H1 (cell line): ENCODE measurements at regions not wholly inside any gene's neighbourhood (a gene's known extent, or its start where the extent isn't known, plus 50 kb on each side); places are given as distances from the start of the nearest gene placed in this dataset.

Source experiments
- CTCF ChIA-PET: fragments of 300-600 bp; sonication (Branson Sonifier 250); formaldehyde crosslinking; loops from one replicate; lab custom pipeline; 2021; ENCODE audit not compliant: partially characterized antibody; lab: Charles Lee
- POLR2A ChIA-PET: fragments of 300-600 bp; sonication (Branson Sonifier 250); formaldehyde crosslinking; loops from one replicate; lab custom pipeline; 2021; ENCODE audit warnings: inconsistent platforms; ENCODE audit not compliant: partially characterized antibody; lab: Charles Lee
- DNase-seq, 2 experiments: peaks; one replicate each; pipeline versions ENCODE4 v3.0.0 to v3.0.0-alpha.2; 2010 to 2022; ENCODE audit warnings: low spot score in 2 of 2, low read depth in 1 of 2, mixed read lengths in 1 of 2
- FAIRE-seq: peaks from 2 replicates; lab custom pipeline; 2011; peaks lifted over from hg19 to GRCh38; lab: Jason Lieb, UNC
- H2AFZ ChIP-seq: 2 replicates; pipeline ENCODE4 v1.8.1; 2012; ENCODE audit warnings: low read length, inconsistent platforms
- H2AK5ac ChIP-seq: 2 replicates; pipeline ENCODE4 v1.6.1; 2013; ENCODE audit warnings: low read depth, low read length
- H2BK120ac ChIP-seq: replicated peaks from 2 replicates; pipeline ENCODE3; 2013; ENCODE audit warnings: low read depth, low read length, inconsistent platforms
- H2BK12ac ChIP-seq: 2 replicates; pipeline ENCODE4 v1.6.1; 2013; ENCODE audit warnings: low read depth, low read length
- H2BK15ac ChIP-seq: 2 replicates; pipeline ENCODE4 v1.6.1; 2013; ENCODE audit warnings: low read length
- H2BK20ac ChIP-seq: 2 replicates; pipeline ENCODE4 v1.6.1; 2013; ENCODE audit warnings: low read length
- H2BK5ac ChIP-seq: 2 replicates; pipeline ENCODE4 v1.6.1; 2013; ENCODE audit warnings: low read depth, low read length
- H3K14ac ChIP-seq: 2 replicates; pipeline ENCODE4 v1.6.1; 2013; ENCODE audit warnings: inconsistent platforms; ENCODE audit not compliant: insufficient read length
- H3K18ac ChIP-seq: 2 replicates; pipeline ENCODE4 v1.6.1; 2013; ENCODE audit warnings: low read length; ENCODE audit errors: extremely low read depth
- H3K23ac ChIP-seq: 2 replicates; pipeline ENCODE4 v1.6.1; 2013; ENCODE audit warnings: inconsistent platforms; ENCODE audit not compliant: insufficient read length
- H3K23me2 ChIP-seq: 2 replicates; pipeline ENCODE4 v1.6.1; 2013; ENCODE audit warnings: low read depth, low read length
- H3K27ac ChIP-seq: 2 replicates; pipeline ENCODE4 v1.6.1; 2011; ENCODE audit warnings: low read depth, low read length, inconsistent platforms
- H3K27me3 ChIP-seq, 4 experiments: replicated peaks in 1 of 4; 1 replicate in 1 of 4; 2 replicates in 3 of 4; pipeline versions ENCODE4 v1.6.1 to v1.8.1; 2011 to 2013; ENCODE audit warnings: low read length in 3 of 4, mild to moderate bottlenecking in 3 of 4, inconsistent platforms in 2 of 4, mixed read lengths in 2 of 4, moderate library complexity in 1 of 4; ENCODE audit not compliant: control insufficient read depth in 3 of 4, insufficient read depth in 3 of 4; ENCODE audit errors: extremely low read depth in 1 of 4
- H3K36me3 ChIP-seq, 4 experiments: 2 replicates each; pipeline versions ENCODE4 v1.6.1 to v1.8.1; 2011 to 2013; ENCODE audit warnings: mild to moderate bottlenecking in 4 of 4, low read length in 3 of 4, moderate library complexity in 2 of 4, control low read depth in 1 of 4, inconsistent platforms in 1 of 4; ENCODE audit not compliant: insufficient read depth in 4 of 4, control insufficient read depth in 2 of 4
- H3K4ac ChIP-seq: replicated peaks from 2 replicates; pipeline ENCODE3; 2013; ENCODE audit warnings: low read length, low read depth, mixed read lengths, inconsistent platforms; ENCODE audit not compliant: insufficient read length
- H3K4me1 ChIP-seq, 4 experiments: replicated peaks in 1 of 4; 1 replicate in 1 of 4; 2 replicates in 3 of 4; pipeline versions ENCODE4 v1.6.1 to v1.8.1; 2011 to 2013; ENCODE audit warnings: low read length in 3 of 4, inconsistent platforms in 2 of 4, mixed read lengths in 1 of 4; ENCODE audit not compliant: insufficient read depth in 4 of 4, control insufficient read depth in 3 of 4
- H3K4me2 ChIP-seq, 2 experiments: 2 replicates each; pipeline versions ENCODE4 v1.6.1 to v1.8.1; 2011 to 2013; ENCODE audit warnings: low read depth in 2 of 2, low read length in 2 of 2, control low read depth in 1 of 2, inconsistent platforms in 1 of 2, mild to moderate bottlenecking in 1 of 2; ENCODE audit not compliant: insufficient read depth in 1 of 2
- H3K4me3 ChIP-seq, 4 experiments: fragments of 200-600, 300-600 bp in 1 of 4; sonication (generic), shearing (Covaris generic), sonication (Bioruptor Twin) in 1 of 4; 2 replicates each; pipeline versions ENCODE4 v1.5.1 to v1.8.1; 2011 to 2016; ENCODE audit warnings: low read length in 4 of 4, low read depth in 3 of 4, control low read depth in 2 of 4, inconsistent platforms in 2 of 4, mild to moderate bottlenecking in 2 of 4, mixed read lengths in 1 of 4, moderate library complexity in 1 of 4; ENCODE audit not compliant: insufficient read depth in 2 of 4; ENCODE audit errors: extremely low read depth in 1 of 4
- H3K56ac ChIP-seq: replicated peaks from 2 replicates; pipeline ENCODE3; 2013; ENCODE audit warnings: low read depth, mild to moderate bottlenecking, mixed read lengths, low read length, inconsistent platforms; ENCODE audit not compliant: insufficient read length
- H3K79me1 ChIP-seq: 2 replicates; pipeline ENCODE4 v1.6.1; 2013; ENCODE audit warnings: low read depth, low read length, control low read depth
- H3K79me2 ChIP-seq, 2 experiments: 2 replicates each; pipeline versions ENCODE4 v1.6.1 to v1.8.1; 2012 to 2013; ENCODE audit warnings: low read length in 2 of 2, mild to moderate bottlenecking in 2 of 2, inconsistent platforms in 1 of 2; ENCODE audit not compliant: insufficient read depth in 2 of 2, control insufficient read depth in 1 of 2
- H3K9ac ChIP-seq, 4 experiments: replicated peaks in 1 of 4; 1 replicate in 1 of 4; 2 replicates in 3 of 4; pipeline versions ENCODE4 v1.6.1 to v1.8.1; 2011 to 2013; ENCODE audit warnings: low read depth in 3 of 4, low read length in 3 of 4, control low read depth in 2 of 4, mild to moderate bottlenecking in 2 of 4, moderate library complexity in 2 of 4, inconsistent platforms in 1 of 4; ENCODE audit errors: extremely low read depth in 1 of 4
- H3K9me3 ChIP-seq, 2 experiments: 2 replicates each; pipeline versions ENCODE4 v1.6.1 to v1.8.1; 2012 to 2013; ENCODE audit warnings: mild to moderate bottlenecking in 2 of 2, moderate library complexity in 2 of 2, control low read depth in 1 of 2, inconsistent platforms in 1 of 2, low read depth in 1 of 2, low read length in 1 of 2, mixed read lengths in 1 of 2; ENCODE audit not compliant: insufficient read depth in 2 of 2
- H4K20me1 ChIP-seq, 2 experiments: replicated peaks in 1 of 2; 2 replicates each; pipeline versions ENCODE3 to v1.8.1; 2011 to 2013; ENCODE audit warnings: inconsistent platforms in 2 of 2, low read length in 2 of 2, mild to moderate bottlenecking in 1 of 2; ENCODE audit not compliant: insufficient read depth in 2 of 2, control insufficient read depth in 1 of 2
- H4K5ac ChIP-seq: 2 replicates; pipeline ENCODE4 v1.6.1; 2013; ENCODE audit warnings: low read length, low read depth, mixed read lengths, inconsistent platforms; ENCODE audit not compliant: insufficient read length
- H4K8ac ChIP-seq: 2 replicates; pipeline ENCODE4 v1.8.0; 2013; ENCODE audit warnings: mild to moderate bottlenecking, moderate library complexity, low read length, inconsistent platforms; ENCODE audit not compliant: insufficient read depth; ENCODE audit errors: extremely low read depth
- H4K91ac ChIP-seq: replicated peaks from 2 replicates; pipeline ENCODE3; 2013; ENCODE audit warnings: low read length, mixed read lengths, inconsistent platforms; ENCODE audit not compliant: insufficient read length
- BCL11A ChIP-seq, 2 experiments: IDR thresholded peaks; one replicate each; pipeline ENCODE4 v1.6.1; 2011; ENCODE audit warnings: low read depth in 2 of 2, low read length in 2 of 2, mild to moderate bottlenecking in 2 of 2
- CHD2 ChIP-seq: IDR thresholded peaks from 2 replicates; pipeline ENCODE4 v1.6.1; 2012; ENCODE audit warnings: low read length, improper control_type of control experiment
- POLR2AphosphoS5 ChIP-seq: IDR thresholded peaks from 2 replicates; pipeline ENCODE4 v1.6.1; 2011; ENCODE audit warnings: low read depth, low read length
- TAF1 ChIP-seq: IDR thresholded peaks from 2 replicates; pipeline ENCODE4 v1.6.1; 2011; ENCODE audit warnings: mild to moderate bottlenecking, low read depth, low read length
- whole genome bisulfite sequencing, 2 experiments: shearing (Covaris generic) in 1 of 2; methylation state at CpG; one replicate each; pipeline versions ENCODE4 v1.1.6 to v1.1.7; 2013 to 2015; ENCODE audit warnings: low lambda C conversion rate in 2 of 2, mixed read lengths in 2 of 2, inconsistent platforms in 1 of 2, low coverage in 1 of 2, missing lambda C conversion rate in 1 of 2; ENCODE audit not compliant: insufficient replicate concordance in 2 of 2, insufficient coverage in 1 of 2, insufficient read length in 1 of 2; ENCODE audit errors: extremely low coverage in 1 of 2, missing lambda C conversion rate in 1 of 2; 5-methylcytosine and 5-hydroxymethylcytosine counted together
- TF ChIP-seq, protein P1 (sequence below): IDR thresholded peaks from 2 replicates; pipeline ENCODE4 v1.6.1; 2012; ENCODE audit warnings: inconsistent platforms

DNA sequence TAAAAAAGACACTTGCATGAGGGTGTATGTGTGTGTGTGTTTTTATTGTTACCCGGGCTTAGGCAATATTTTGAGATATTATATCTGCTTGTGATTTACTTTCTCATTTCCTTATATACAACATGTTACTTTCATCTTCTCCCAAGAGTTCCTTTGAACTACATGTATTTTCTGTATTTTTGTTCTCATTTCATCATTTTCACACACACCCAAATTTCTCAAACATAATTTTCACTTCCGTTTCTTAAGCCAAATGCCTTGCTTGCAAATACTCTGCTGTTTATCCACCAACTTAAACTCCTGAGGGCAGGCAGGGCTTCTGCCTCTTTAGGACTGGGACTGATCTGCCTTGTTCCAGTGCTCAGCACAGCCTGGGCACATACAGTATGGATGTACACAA, 69.3 kb upstream of the FYN start:
- H4K5ac ChIP-seq = no peak overlapping the region
- H3K4me2 ChIP-seq = no peak overlapping the region
- H3K56ac ChIP-seq = no peak overlapping the region
- CTCF ChIA-PET = no interaction called here
- H3K14ac ChIP-seq = no peak overlapping the region
- H3K79me1 ChIP-seq = no peaks in the 10 kb centered on the region
- no peak overlapping the region for H2BK15ac ChIP-seq
- no peaks in the 10 kb centered on the region for H3K23me2 ChIP-seq
- POLR2A ChIA-PET = no interaction called here
- no peak overlapping the region for H2AFZ ChIP-seq
- no peak overlapping the region for H4K91ac ChIP-seq
- H3K23ac ChIP-seq = no peak overlapping the region
- no peak overlapping the region for H2BK5ac ChIP-seq
- no peaks in the 10 kb centered on the region for H4K20me1 ChIP-seq
- H3K4me1 ChIP-seq = no peaks in the 10 kb centered on the region
- no peak overlapping the region for H2BK12ac ChIP-seq
- no peaks in the 10 kb centered on the region for H3K36me3 ChIP-seq
- no peak overlapping the region for H3K27ac ChIP-seq
- H3K4ac ChIP-seq = no peak overlapping the region
- H2BK120ac ChIP-seq = no peak overlapping the region
- H3K4me3 ChIP-seq = no peak overlapping the region
- DNase-seq = no peak
- WGBS, 2 experiments = 91 to 100% methylated on average over 1 to 2 of the region's 2 CpGs
- no peak for FAIRE-seq
- no peaks in the 10 kb centered on the region for H3K79me2 ChIP-seq
- TF ChIP-seq, protein P1, sequence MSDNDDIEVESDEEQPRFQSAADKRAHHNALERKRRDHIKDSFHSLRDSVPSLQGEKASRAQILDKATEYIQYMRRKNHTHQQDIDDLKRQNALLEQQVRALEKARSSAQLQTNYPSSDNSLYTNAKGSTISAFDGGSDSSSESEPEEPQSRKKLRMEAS = no peak
- TF ChIP-seq CHD2 = no peak
- TF ChIP-seq TAF1 = no peak
- no peak for TF ChIP-seq BCL11A (IDR thresholded peaks at IDR 0.05; ENCODE audit: low read depth in 2 of 2, low read length in 2 of 2)
- no peak for TF ChIP-seq POLR2AphosphoS5
- no peak overlapping the region for H3K18ac ChIP-seq
- H3K9me3 ChIP-seq = peaks cover 0 to 5% of the 10 kb centered on the region in 2 experiments; a peak in 2 of 4 replicates
- H4K8ac ChIP-seq = no peak overlapping the region
- no peak overlapping the region for H2BK20ac ChIP-seq
- no peak overlapping the region for H3K9ac ChIP-seq
- no peaks in the 10 kb centered on the region for H3K27me3 ChIP-seq
- no peak overlapping the region for H2AK5ac ChIP-seq
